ENCODE measurements at regions not wholly inside any gene's neighbourhood (a gene's known extent, or its start where the extent isn't known, plus 50 kb on each side); places are given as distances from the start of the nearest gene placed in this dataset.

DNA sequence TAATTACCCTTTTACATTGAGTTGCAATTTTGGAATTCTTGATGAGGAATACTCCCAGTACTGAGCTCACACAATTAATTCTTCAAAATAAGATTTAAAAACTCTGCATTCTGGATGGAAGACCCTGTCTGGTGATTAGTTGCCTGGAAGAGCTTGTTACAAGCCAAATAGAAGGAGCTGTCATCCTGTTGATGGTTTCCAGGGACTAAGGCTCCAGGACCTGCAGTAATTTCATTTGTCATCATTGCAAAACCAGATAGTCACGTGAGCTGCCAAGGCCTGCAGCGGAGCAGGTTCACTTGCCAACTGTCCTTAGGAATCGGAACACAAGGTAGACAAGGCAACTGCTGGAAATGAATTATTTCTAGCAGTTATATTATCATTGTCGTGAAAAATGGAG is 597.7 kb downstream of the CCDC171 start:
- TF ChIP-seq, protein P1, sequence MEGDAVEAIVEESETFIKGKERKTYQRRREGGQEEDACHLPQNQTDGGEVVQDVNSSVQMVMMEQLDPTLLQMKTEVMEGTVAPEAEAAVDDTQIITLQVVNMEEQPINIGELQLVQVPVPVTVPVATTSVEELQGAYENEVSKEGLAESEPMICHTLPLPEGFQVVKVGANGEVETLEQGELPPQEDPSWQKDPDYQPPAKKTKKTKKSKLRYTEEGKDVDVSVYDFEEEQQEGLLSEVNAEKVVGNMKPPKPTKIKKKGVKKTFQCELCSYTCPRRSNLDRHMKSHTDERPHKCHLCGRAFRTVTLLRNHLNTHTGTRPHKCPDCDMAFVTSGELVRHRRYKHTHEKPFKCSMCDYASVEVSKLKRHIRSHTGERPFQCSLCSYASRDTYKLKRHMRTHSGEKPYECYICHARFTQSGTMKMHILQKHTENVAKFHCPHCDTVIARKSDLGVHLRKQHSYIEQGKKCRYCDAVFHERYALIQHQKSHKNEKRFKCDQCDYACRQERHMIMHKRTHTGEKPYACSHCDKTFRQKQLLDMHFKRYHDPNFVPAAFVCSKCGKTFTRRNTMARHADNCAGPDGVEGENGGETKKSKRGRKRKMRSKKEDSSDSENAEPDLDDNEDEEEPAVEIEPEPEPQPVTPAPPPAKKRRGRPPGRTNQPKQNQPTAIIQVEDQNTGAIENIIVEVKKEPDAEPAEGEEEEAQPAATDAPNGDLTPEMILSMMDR (IDR thresholded peaks at IDR 0.05; ENCODE audit: low read length): no peak
- TF ChIP-seq EZH2 (optimal IDR thresholded peaks at IDR 0.05; ENCODE audit: low read depth, low read length) (no peak), EZH2phosphoT487 (IDR thresholded peaks at IDR 0.05; ENCODE audit: low read length) (no peak)

Data from MM.1S (cell line).